HG03521 (cell line): ENCODE measurements at regions not wholly inside any gene's neighbourhood (a gene's known extent, or its start where the extent isn't known, plus 50 kb on each side); places are given as distances from the start of the nearest gene placed in this dataset.

ENCODE experiments used
- ATAC-seq: cut with Tn5 transposase; IDR thresholded peaks from one replicate; pipeline ENCODE4 v1.9.1; 2021; ENCODE audit warnings: mild to moderate bottlenecking, moderate library complexity; ENCODE audit not compliant: unreplicated experiment

DNA sequence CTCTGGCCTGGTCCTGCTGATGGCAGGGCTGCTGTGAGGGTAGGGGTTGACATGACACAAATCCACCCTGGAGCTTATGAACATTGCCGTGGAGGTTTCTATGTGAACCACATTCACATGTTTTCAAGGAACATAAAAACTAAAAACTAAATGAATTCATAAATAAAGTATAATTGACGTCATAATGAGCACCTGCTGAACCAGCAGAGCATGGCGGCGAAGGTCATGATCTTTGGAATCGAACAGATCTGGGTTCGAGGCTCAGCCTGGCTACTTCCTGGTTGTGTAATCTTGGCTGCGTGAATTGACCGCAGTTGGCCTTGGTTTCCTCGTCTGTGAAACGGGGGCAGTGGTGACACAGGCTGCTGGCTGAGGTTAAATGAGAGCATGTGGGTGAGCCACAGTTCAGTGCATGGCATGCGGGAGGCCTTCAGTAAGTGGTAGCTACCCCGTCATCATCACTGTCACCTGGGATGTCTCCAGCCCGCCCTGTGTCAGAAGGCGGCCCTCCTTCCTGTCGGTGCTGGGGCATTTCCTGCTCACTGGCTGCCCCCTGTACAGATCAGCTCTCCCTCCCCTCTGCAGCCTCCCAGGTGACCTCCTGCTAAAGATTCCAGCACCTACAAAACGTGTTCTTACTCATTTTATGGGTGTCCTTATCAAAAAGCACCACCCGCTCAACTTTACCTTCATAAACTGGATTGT, 190.3 kb upstream of the SHH start:
- no peak for ATAC-seq

DNA sequence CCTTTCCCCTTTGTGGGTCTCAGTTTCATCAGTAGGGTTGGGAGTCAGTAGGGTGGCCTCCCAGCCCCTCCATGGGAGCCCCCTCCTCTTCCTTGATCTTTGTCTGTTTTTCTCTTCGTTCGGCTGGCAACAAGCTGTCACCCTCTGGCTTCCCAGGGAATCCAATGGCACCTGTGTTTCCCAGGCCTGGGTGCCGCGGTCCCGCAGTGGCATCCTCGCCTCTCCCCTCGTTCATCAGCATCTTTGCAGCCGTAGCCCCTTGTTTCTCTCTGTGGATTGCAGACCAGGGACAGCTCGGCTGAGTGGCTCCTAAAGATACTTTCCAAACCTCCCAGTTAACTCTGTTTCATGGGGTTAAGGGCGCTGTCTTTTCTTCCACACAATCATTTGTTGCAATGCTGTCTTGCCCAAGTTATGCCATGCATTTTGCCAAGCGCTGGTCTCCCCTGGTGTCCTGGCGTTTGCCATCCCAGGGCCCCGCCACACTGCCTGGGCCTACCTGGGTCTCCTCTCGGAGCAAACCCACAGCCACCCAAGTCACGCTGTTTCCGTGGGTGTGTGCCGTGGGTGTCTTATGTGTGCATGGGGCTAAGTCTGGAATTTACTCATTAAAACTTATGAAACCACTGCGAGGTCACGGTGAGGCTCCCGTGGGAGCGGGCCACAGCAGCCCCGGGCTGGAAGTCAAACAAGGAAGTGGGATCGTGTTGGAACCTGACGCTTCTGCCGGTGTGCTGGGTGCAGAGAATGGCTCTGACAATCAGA, 189.4 kb upstream of the SHH start:
- ATAC-seq, result no peak

DNA sequence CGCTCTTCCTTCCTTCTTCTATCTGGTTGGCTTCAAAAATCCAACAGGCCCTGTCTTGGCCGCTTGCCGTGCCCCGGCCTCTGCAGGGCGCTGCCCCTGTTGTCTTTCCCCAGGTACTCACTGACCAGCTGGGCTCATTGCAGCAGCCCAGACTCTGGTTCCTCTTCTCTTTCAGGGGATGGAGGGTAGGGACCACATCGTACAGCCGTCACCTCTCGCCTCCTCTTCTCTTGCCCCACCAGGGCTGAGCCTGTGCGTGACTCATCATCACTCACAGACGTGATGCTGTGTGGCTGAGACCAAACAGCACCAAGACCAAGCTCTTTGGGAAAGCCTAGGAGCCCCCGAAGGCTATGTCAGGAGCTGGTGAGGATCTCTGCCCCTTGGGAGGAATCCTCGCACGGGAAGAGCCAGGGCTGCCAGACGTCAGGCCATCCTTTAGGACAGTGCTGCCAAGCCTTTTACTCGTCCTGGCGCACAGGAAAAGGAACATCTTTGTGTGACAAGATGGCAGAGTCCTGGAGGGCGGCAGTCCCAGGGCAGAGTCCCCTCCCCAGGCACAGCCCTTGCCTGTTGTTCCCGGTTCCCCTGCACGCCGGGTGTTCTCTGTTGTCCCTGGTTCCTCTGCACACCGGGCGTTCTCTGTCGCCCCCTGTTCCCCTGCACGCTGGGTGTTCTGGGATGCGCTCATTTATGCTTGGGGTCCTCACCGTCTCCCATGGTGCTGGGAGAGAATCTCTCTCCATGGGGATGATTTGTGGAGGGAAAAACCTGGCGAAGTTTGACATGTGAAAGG, 188.5 kb upstream of the SHH start:
- no peak for ATAC-seq

DNA sequence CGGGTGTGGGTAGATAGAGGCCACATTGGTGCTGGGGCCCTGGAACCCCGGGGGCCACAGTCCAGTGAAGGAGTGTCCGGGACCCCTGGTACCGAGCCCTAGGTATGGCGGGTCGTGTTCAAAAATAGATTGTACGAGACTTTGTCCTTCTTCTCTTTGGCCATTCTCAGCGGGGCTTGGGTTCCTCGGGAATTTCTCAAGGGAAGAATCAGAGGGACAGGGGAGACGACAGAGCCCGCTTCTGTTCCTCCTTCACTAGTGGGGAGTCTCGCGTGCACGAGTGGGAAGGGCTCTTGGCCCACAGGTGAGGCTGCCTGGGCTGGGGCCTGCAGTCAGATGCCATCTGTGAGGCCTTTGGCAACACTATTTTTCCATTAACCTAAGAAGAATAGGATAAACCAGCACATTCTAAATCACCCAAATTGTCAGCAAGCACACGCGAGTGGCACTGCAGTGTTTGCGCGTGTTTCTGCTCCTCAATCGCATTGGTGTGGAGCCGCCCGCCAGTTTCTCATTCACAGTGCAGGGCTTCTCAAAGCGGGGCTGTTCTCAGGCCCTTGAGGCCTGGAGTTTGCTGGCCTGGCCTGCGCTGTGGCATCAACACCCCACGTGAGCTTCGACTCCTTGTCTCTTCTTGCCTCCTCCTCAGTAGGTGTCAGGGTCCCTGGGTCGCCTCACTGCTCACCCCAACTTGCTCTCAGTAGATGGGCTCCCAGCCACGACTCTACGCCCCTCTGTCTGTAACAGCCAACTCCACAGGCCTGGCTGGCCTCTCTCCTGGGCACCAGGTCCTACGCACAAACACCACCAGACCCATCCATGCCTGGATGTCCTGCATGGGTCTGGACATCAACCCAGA, 187.6 kb upstream of the SHH start:
- ATAC-seq, result no peak

DNA sequence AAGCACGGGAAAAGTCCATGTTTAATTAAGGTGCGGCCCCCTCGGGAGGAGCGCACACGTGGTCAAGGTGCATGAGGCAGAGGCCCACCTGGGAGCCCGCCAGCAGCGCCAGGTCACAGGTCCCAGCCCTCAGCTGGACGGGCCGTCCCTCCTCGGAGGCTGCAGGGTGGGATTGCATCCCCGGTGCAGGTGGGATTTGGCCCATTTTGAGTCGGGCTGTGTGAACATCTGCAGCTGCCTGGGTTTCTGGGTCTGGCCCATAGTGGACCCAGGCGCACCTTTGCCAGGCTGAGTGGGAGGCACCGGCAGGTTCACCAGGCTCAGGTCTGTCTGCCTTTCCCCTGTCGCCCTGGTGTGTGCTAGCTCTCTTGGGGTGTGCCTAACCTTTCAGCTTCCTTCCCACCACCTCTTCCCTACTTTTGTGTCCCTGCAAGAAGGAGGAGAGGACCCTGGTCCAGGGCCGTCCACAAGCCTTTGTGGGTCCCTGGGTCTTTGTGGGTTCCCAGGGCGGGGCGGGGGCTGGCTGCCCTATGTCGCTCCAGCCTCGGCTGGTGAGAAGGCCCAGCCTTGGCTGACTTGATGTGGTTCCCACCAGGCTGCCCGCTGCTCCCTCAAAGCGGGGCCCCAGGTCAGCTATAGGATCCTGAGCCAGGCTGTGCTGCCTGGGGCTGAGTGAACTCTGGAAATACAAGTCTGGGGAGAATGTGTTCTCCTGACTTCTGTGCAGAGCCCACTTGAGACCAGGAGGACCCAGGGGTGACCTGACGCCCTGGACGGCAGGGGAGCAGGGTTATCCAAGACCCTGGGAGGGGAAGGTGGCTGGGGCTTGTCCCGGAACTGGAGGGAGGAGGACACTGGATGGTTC, 186.7 kb upstream of the SHH start:
- no peak for ATAC-seq

DNA sequence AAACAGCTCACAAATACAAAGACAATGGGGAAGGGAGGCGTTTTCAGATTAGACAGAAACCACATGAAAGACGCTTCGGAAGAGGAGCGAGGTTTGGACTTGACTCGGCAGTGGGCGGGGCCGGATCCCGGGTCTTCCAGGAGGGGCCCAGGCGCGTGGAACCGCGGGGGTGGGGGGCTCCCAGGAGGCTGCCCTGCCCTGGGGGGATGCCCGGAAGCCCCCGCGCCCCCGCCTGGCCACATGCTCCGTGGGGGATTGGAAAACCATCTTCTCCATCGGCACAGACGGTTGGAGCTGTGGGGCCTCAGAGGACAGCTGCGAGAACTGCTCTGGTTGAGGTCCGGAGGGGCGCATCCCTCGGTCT, 186.0 kb upstream of the SHH start:
- ATAC-seq, result no peak

DNA sequence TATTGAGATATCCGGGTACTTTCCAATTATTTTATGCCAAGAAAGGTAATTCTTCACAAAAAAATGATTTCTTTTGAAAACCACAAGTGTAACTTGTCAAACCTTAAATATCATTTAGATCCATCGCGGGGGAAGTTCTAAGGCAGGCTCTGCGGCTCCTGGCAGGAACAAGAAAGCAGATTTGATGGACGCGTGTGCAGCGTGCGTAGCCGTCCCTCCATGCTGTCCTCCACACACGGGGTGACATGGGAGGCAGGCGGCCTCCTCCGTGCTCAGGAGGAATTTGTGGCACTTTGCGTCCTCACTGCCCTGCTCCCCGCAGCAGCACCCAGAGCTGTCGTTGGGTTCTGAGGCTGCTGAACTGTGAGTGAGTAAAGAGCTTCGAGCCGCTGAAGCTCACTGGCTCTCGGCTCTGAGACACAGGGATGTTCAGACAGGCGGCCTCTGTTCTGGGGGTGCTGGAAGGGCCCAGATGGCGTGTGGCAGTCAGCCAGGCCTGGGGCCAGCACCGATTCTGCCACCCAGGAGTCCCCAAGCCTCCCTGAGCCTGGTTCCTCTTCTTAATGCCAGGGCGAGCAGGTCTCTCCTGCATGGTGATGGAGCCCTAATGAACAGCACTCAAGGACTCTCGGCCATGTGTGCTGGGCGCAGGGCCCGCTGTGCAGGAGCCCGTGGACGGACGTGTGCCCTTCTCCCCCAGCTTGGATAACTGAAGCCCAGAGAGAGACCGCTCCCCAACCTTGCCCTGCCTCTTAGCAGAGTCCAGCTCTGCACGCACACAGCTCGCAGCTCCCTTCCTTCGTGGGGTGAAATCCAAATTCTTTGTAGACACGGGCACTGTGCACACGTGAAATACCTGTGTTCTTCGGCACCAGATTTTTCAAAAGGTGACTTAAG, 185.4 kb upstream of the SHH start:
- ATAC-seq, result no peak

DNA sequence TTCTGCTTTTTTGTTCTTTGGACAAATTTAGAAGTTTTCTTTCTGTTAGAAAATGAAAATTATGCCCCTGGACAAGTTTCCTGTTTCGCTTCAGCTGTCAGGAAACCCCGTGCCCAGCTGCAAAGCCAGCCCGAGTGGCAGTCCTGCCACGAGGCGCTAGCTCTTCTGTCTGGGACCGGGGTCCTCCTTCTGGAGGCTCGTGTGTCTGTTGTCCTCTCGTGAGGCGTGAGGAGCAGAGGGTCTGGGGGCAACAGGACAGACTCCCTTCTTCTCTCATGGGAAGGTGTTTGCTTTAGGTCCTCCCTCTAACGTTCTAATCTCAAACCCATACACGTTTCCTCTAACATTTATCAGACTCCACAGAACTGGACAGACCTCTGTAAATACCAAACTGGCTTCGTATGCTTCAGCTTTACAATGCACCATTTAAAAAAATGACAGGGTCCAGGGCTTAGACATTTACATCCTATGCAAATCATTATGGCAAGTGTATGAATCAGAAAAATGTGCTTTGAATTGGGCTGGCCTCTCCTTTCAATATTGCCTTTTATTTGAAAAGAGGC, 184.5 kb upstream of the SHH start:
- ATAC-seq, result no peak

DNA sequence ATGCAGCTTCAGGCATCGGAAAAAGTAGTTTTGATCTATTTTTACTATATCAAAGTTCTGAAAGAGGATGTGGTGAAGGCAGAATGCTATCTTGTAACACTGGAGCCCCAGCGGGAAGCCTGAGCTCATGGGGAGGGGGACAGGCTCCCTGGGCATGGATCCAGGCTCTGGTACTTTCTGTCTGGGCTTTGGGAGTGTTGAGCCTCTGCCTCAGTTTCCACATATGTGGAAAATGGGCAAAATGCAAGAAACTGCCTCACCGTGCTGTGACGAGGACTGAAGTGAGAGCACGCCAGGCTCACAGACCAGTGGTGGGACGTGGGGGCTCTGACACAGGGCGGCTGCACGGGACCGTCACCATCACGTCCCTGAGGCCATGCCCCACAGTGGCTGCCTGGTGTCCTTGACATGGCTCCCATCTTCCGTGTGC, 182.9 kb upstream of the SHH start:
- ATAC-seq, result no peak

DNA sequence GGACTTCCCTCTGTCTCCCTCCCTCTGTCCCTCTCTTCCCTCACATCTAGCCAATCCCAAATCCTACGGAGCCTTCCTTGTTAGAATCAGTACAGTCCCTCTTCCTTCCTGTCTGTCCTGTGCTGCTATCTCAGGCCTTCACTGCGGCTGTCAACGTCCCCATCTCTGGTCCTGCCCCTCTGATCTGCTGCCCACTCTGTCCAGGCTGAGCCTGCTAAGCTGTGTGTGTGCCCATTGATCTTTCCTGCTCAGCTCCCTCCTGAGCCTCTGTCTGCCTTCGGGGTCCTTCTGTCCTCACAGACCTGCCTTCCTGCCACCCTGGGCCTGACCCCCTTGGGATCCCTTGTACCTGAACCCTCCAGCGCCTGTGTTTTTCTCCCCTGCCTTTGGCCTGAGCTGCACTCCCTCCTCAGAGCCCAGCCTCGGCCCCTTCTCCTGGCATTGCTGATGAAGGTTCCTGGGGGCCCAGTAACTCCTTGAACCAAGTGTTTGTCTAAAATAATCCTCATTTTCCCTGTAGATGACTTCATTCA, 182.1 kb upstream of the SHH start:
- ATAC-seq, result no peak

DNA sequence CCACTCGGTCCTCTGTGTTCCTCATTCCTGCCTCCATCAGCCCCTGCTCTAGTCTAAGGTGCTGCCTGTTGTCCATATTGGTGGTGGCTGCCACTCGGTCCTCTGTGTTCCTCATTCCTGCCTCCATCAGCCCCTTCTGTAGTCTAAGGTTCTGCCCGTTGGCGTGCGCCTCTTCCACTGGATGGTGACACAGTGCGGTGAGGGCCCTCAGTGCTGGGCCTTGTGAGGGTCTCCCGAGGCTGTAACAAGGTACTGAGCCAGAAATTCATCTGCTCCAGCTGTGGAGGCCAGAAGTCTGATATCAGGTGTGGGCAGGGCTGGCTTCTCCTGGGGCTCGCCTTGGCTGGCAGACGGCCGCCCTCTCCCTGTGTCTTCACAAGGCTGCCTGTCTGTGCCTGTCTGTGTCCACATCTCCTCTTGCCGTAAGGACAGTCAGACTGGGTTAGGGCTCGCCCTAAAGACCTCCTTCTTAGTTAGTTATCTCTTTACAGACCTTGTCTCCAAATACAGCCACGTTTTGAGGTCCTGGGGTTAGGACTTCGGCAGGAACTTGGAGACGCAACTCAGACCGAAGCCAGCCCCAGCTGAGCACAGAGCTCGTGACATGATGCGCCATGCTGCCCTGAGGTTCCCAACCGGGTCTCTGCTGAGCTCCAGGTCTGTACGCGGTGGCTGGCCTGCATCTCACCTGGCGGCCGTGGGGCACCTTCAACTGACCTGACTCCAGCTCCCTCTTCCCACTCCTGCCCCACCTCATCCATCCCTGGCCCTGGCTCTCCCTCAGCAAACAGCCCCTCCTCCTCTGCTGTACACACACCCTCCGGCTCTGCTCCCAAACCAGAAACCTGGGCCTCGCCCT, 181.4 kb upstream of the SHH start:
- no peak for ATAC-seq

DNA sequence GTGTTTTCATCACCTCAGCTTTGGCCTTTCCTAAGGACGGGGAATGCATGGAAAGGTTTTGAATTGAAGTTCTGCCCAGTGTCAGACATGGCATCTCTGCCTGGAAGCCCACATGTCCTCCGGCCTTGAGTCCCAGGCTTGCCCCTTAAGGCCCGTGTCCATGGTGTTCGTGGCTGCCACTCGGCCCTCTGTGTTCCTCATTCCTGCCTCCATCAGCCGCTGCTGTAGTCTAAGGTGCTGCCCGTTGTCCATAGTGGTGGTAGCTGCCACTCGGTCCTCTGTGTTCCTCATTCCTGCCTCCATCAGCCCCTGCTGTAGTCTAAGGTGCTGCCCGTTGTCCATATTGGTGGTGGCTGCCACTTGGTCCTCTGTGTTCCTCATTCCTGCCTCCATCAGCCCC, 180.7 kb upstream of the SHH start:
- ATAC-seq, result no peak

DNA sequence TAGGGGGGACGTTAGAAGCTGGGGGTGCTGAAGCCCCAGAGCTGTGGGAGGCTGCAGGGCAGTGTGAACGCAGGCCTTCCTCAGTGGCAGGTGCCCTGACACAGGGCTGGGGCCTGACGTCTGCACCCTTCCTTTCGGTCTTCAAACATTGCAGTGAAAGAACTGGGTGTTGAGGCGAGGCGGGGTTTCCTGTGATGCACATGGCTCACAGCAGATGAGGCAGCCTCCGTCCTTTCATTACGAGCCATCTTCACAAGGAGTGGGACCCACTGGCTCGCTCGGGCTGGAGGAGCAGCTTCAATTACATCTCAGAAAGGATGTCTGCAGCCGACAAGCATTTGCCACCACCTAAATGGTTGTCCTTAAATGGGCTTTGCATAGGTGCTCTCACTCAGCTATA, 180.3 kb upstream of the SHH start:
- no peak for ATAC-seq

DNA sequence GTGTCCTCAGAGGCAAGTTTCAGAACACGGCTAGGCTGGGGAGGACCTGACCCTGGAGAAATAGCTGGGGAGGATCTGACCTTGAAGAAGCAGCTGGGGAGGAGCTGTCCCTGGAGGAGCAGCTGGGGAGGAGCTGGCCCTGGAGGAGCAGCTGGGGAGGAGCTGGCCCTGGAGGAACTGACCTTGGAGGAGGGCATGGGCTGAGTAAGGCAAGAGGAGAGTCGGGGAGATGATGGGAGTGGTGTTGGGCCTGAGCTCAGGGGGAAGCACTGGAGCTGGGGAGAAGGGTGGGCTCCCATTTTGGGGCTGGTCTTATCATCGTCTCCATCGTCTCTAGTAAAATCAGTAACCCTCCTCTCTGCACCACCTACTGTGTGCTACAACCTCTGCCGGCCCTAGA, 179.8 kb upstream of the SHH start:
- no peak for ATAC-seq

DNA sequence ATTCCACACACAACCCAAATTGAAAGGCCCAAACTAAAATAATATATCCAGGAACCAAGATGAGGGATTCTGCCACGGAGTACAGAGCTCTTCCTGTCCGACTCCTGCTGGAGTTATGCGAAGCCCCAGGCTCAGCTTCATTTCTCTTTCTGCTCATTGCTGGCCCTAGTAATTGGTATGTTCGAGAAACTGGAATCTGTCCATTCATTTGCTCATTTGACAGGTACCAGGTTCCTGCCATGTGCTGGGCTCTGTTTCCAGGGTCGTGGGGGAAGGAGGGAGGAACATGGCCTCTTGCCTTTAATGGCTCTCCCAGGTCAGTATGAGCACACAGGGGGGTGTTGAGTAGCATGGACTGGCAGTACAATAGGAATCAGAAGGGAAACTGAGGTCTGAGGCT, 179.2 kb upstream of the SHH start:
- ATAC-seq, result no peak

DNA sequence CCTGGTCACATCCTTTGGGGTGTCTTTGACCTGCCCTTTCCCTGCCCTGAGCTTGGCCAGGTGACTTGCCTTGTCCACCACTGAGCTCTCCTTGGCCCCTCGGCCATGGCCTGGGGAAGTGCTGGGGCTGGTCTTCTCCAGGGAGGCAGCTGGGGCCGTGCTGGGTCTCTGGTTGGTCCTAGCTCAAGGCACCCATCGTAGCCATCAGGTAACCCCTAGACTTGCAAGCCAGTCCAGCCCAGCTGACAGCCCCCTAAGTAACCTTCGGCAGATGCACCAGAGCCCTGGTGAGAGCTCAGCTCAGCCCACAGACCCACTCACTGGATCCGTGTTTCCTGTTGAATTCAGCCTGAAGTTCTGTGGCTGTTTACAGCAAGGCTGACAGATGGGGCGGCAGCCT, 176.2 kb upstream of the SHH start:
- ATAC-seq, result no peak

DNA sequence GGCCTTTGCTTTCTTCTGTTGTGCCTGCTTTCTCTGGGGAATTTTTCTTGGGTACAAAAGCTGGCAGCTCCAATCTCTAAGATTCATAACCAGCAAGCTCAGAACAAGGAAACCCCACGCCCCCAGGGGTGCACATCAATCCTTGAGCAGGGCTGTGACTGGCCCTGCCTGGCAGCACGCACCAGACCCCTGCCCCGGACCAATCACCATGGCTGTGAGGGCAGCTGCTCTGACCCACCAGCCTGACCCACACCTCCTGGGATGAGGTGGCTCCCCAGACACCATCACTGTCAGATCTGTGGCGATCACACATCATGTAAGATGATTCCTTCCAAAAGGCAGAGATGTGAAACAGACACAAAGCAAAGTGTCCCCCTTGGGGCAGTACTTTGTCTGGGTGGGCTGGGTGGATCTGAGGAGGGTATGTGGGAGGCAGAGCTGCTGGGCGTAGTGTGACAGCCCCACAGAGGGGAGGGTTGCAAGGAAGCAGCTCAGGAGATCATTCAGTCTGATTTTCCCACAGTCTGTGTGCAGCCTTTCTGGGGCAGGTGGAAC, 175.5 kb upstream of the SHH start:
- no peak for ATAC-seq
